ENCODE measurements at regions not wholly inside any gene's neighbourhood (a gene's known extent, or its start where the extent isn't known, plus 50 kb on each side); places are given as distances from the start of the nearest gene placed in this dataset.

GRCh38 chr6:104064876-104065275 lies 794.8 kb downstream of the HACE1 start:
- no peak overlapping the region for H3K4me3 ChIP-seq (ENCODE audit: low read depth, low read length)

DNA sequence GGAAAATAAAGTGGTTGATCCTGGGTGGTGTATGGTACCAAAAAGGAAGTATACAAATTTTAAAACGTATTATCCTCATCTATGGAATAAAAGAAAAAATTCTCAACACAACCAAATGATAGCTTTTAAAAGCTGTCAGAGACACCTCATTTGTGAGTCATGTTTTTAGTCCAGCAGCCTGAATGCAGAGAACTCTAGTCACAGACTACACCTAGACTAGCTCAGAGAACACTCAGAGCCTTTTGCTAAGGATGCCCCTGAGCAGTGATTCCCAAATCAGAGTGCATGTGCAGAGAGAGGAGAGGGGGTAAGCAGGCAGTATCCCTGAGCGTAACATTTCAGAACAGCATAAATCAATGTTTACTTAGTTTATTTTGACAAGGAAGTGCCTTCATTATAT lies 809.3 kb downstream of the HACE1 start:
- POLR2A ChIA-PET: no interaction called here

More at GRCh38 chr6:104064876-104065275, 794.8 kb downstream of the HACE1 start:
- DNase-seq (ENCODE audit: low read depth, low spot score): no peak
- CTCF ChIA-PET: no interaction called here
- POLR2A ChIA-PET: no interaction called here
- TF ChIP-seq CTCF (IDR thresholded peaks at IDR 0.05; ENCODE audit: insufficient read depth, low read length, missing control alignments): no peak

DNA sequence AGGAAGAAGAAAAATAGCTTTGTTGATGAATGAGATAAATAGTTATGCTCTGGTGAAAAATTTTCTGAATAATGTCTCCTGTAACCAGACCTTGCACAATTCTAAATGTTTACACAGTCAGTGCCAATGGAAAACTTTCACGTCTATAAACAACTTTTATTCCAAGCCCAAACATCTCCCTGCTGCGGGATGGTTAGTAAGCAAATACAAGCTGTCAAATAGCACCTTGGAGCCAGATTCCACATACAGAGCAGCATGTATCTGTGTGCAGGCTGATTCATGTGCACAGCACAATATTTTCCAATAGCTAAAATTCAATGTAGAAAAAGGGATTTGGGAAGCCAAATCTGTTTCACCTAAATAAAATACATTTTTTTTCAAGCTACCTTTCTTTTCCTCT lies 813.3 kb downstream of the HACE1 start:
- DNase-seq (ENCODE audit: low read depth, low spot score): no peak
- CTCF ChIA-PET: no interaction called here
- POLR2A ChIA-PET: no interaction called here
- no peak overlapping the region for H3K4me3 ChIP-seq (ENCODE audit: low read depth, low read length)
- TF ChIP-seq CTCF (IDR thresholded peaks at IDR 0.05; ENCODE audit: insufficient read depth, low read length, missing control alignments): no peak

More for the DNA sequence above, 809.3 kb downstream of the HACE1 start:
- no peak for DNase-seq (ENCODE audit: low read depth, low spot score)
- no peak for TF ChIP-seq CTCF (IDR thresholded peaks at IDR 0.05; ENCODE audit: insufficient read depth, low read length, missing control alignments)
- H3K4me3 ChIP-seq (ENCODE audit: low read depth, low read length): no peak overlapping the region
- CTCF ChIA-PET: no interaction called here

DNA sequence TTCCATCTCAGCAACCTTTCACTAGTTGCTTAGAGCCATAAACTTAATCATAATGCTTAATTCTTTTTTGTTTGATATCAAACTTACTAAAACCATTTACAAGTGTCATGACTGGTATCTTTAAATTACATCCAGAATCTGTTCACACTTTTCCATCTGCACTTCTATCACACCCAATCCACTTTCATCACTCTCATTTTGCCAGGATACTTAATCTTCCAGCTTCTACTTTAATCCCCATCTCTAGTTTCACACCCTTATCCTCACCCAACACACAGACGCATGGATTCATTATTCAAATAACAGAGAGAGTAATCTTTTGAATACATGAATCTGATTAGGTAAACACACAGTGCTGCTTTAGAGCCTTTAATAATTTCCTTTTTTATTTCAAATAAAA lies 828.4 kb downstream of the HACE1 start:
- no peak overlapping the region for H3K4me3 ChIP-seq (ENCODE audit: low read depth, low read length)
- CTCF ChIA-PET: no interaction called here
- DNase-seq (ENCODE audit: low read depth, low spot score): no peak
- no peak for TF ChIP-seq CTCF (IDR thresholded peaks at IDR 0.05; ENCODE audit: insufficient read depth, low read length, missing control alignments)
- POLR2A ChIA-PET: no interaction called here

GRCh38 chr6:104022126-104022525 lies 837.6 kb downstream of the HACE1 start:
- ChIA-PET POLR2A (no interaction called here), CTCF (no interaction called here)
- no peak for TF ChIP-seq CTCF (IDR thresholded peaks at IDR 0.05; ENCODE audit: insufficient read depth, low read length, missing control alignments)

GRCh38 chr6:104019075-104019753 lies 840.5 kb downstream of the HACE1 start:
- no peak overlapping the region for H3K4me3 ChIP-seq (ENCODE audit: low read depth, low read length)
- POLR2A ChIA-PET: no interaction called here
- DNase-seq (ENCODE audit: low read depth, low spot score): no peak
- CTCF ChIA-PET: no interaction called here
- TF ChIP-seq CTCF (IDR thresholded peaks at IDR 0.05; ENCODE audit: insufficient read depth, low read length, missing control alignments): no peak

More at GRCh38 chr6:104022126-104022525, 837.6 kb downstream of the HACE1 start:
- H3K4me3 ChIP-seq (ENCODE audit: low read depth, low read length): no peak overlapping the region
- DNase-seq (ENCODE audit: low read depth, low spot score): no peak
